H9 (cell line): ENCODE measurements at regions not wholly inside any gene's neighbourhood (a gene's known extent, or its start where the extent isn't known, plus 50 kb on each side); places are given as distances from the start of the nearest gene placed in this dataset.

Experiments used
- DNase-seq: peaks from one replicate; pipeline ENCODE4 v3.0.0-alpha.2; 2017
- H2AFZ ChIP-seq: one replicate; pipeline ENCODE4 v1.6.1; 2013; ENCODE audit warnings: mild to moderate bottlenecking, low read length, control low read depth, moderate library complexity
- H2AK5ac ChIP-seq: 2 replicates; pipeline ENCODE4 v1.6.1; 2013; ENCODE audit warnings: low read length, control low read depth, mixed read lengths; ENCODE audit not compliant: insufficient read length
- H2BK120ac ChIP-seq: one replicate; pipeline ENCODE4 v1.6.1; 2013; ENCODE audit warnings: low read depth, mild to moderate bottlenecking, low read length, control low read depth, inconsistent platforms; ENCODE audit not compliant: poor library complexity, severe bottlenecking
- H2BK12ac ChIP-seq: 2 replicates; pipeline ENCODE4 v1.6.1; 2013; ENCODE audit warnings: low read length, control low read depth, mixed read lengths, low read depth; ENCODE audit not compliant: insufficient read length
- H2BK15ac ChIP-seq: 2 replicates; pipeline ENCODE4 v1.6.1; 2013; ENCODE audit warnings: low read depth, low read length, control low read depth
- H2BK20ac ChIP-seq: one replicate; pipeline ENCODE4 v1.6.1; 2013; ENCODE audit warnings: low read depth, mild to moderate bottlenecking, low read length, control low read depth, inconsistent platforms; ENCODE audit not compliant: poor library complexity, severe bottlenecking
- H2BK5ac ChIP-seq: 2 replicates; pipeline ENCODE4 v1.6.1; 2013; ENCODE audit warnings: low read length, control low read depth, mixed read lengths; ENCODE audit not compliant: insufficient read length
- H3K14ac ChIP-seq: 2 replicates; pipeline ENCODE4 v1.6.1; 2013; ENCODE audit warnings: low read length, control low read depth; ENCODE audit not compliant: insufficient read depth
- H3K18ac ChIP-seq: 2 replicates; pipeline ENCODE4 v1.6.1; 2013; ENCODE audit warnings: low read depth, mild to moderate bottlenecking, mixed read lengths, low read length, control low read depth; ENCODE audit not compliant: insufficient read length
- H3K23ac ChIP-seq: 2 replicates; pipeline ENCODE4 v1.6.1; 2013; ENCODE audit warnings: low read length, control low read depth, mixed read lengths, low read depth; ENCODE audit not compliant: insufficient read length
- H3K23me2 ChIP-seq: 2 replicates; pipeline ENCODE4 v1.6.1; 2013; ENCODE audit warnings: low read depth, mild to moderate bottlenecking, mixed read lengths, low read length, control low read depth; ENCODE audit not compliant: insufficient read length, poor library complexity, severe bottlenecking
- H3K27ac ChIP-seq: 2 replicates; pipeline ENCODE4 v1.5.1; 2013; ENCODE audit warnings: low read length, control low read depth, mixed read lengths, low read depth; ENCODE audit not compliant: insufficient read length
- H3K27me3 ChIP-seq: 2 replicates; pipeline ENCODE4 v1.6.1; 2013; ENCODE audit warnings: low read length, control low read depth, inconsistent platforms; ENCODE audit not compliant: insufficient read depth
- H3K4ac ChIP-seq: 2 replicates; pipeline ENCODE4 v1.6.1; 2013; ENCODE audit warnings: low read depth, mild to moderate bottlenecking, control low read depth, inconsistent platforms, low read length, moderate library complexity
- H3K4me1 ChIP-seq: 2 replicates; pipeline ENCODE4 v1.6.1; 2013; ENCODE audit warnings: low read length, control low read depth, inconsistent platforms; ENCODE audit not compliant: insufficient read depth
- H3K4me2 ChIP-seq: 2 replicates; pipeline ENCODE4 v1.6.1; 2013; ENCODE audit warnings: low read length, control low read depth, mixed read lengths; ENCODE audit not compliant: insufficient read length, insufficient read depth
- H3K56ac ChIP-seq: 2 replicates; pipeline ENCODE4 v1.6.1; 2013; ENCODE audit warnings: low read depth, mild to moderate bottlenecking, mixed read lengths, low read length, control low read depth; ENCODE audit not compliant: insufficient read length
- H3K79me1 ChIP-seq: 2 replicates; pipeline ENCODE4 v1.6.1; 2013; ENCODE audit warnings: low read depth, mild to moderate bottlenecking, moderate library complexity, low read length, control low read depth, inconsistent platforms; ENCODE audit not compliant: insufficient read depth, poor library complexity, severe bottlenecking
- H3K79me2 ChIP-seq: 2 replicates; pipeline ENCODE4 v1.6.1; 2013; ENCODE audit warnings: low read length, control low read depth, inconsistent platforms; ENCODE audit not compliant: insufficient read depth
- H3K9ac ChIP-seq: 2 replicates; pipeline ENCODE4 v1.6.1; 2013; ENCODE audit warnings: low read length, control low read depth, mixed read lengths; ENCODE audit not compliant: insufficient read length; ENCODE audit errors: extremely low read depth
- H3K9me3 ChIP-seq: one replicate; pipeline ENCODE4 v1.6.1; 2013; ENCODE audit warnings: low read depth, low read length, inconsistent platforms; ENCODE audit not compliant: control insufficient read depth
- H3T11ph ChIP-seq: one replicate; pipeline ENCODE4 v1.6.1; 2013; ENCODE audit warnings: mild to moderate bottlenecking, low read length, control low read depth, inconsistent platforms
- H4K20me1 ChIP-seq: one replicate; pipeline ENCODE4 v1.6.1; 2013; ENCODE audit not compliant: control insufficient read depth, insufficient read length, insufficient read depth
- H4K5ac ChIP-seq: 2 replicates; pipeline ENCODE4 v1.6.1; 2013; ENCODE audit warnings: low read depth, mild to moderate bottlenecking, mixed read lengths, low read length, control low read depth; ENCODE audit not compliant: insufficient read length
- H4K8ac ChIP-seq: replicated peaks from 2 replicates; pipeline ENCODE4 v1.6.1; 2013; ENCODE audit warnings: low read length, control low read depth, mixed read lengths, low read depth; ENCODE audit not compliant: insufficient read length
- H4K91ac ChIP-seq: 2 replicates; pipeline ENCODE4 v1.6.1; 2013; ENCODE audit warnings: low read depth, mild to moderate bottlenecking, moderate library complexity, mixed read lengths, low read length, control low read depth; ENCODE audit not compliant: insufficient read length
- H3K27ac Mint-ChIP-seq, 3 experiments: 2 replicates in 2 of 3; 3 replicates in 1 of 3; pipeline ENCODE4 v1.8.0; 2020 to 2021; ENCODE audit warnings: mixed read lengths in 3 of 3, mild to moderate bottlenecking in 1 of 3, moderate library complexity in 1 of 3
- H3K27me3 Mint-ChIP-seq: 2 replicates; pipeline ENCODE4 v1.8.0; 2021; ENCODE audit warnings: low read depth, mild to moderate bottlenecking, moderate library complexity, mixed read lengths
- H3K36me3 Mint-ChIP-seq, 3 experiments: 2 replicates in 2 of 3; 3 replicates in 1 of 3; pipeline ENCODE4 v1.8.0; 2020 to 2021; ENCODE audit warnings: low read depth in 3 of 3, mixed read lengths in 3 of 3; ENCODE audit not compliant: insufficient read depth in 1 of 3
- H3K4me1 Mint-ChIP-seq, 2 experiments: 2 replicates each; pipeline ENCODE4 v1.8.0; 2020; ENCODE audit warnings: mixed read lengths in 2 of 2
- H3K4me3 Mint-ChIP-seq, 2 experiments: 2 replicates in 1 of 2; 3 replicates in 1 of 2; pipeline ENCODE4 v1.8.0; 2020 to 2021; ENCODE audit warnings: mild to moderate bottlenecking in 2 of 2, mixed read lengths in 2 of 2, moderate library complexity in 1 of 2
- H3K9me3 Mint-ChIP-seq, 2 experiments: 2 replicates in 1 of 2; 3 replicates in 1 of 2; pipeline ENCODE4 v1.8.0; 2020; ENCODE audit warnings: mild to moderate bottlenecking in 2 of 2, mixed read lengths in 2 of 2, moderate library complexity in 1 of 2
- CTCF ChIP-seq: fragments of 200-600 bp; sonication (generic); conservative IDR thresholded peaks from 3 replicates; pipeline ENCODE4 v1.8.0; 2021; ENCODE audit warnings: antibody characterized with exemption, mild to moderate bottlenecking
- WGBS: extraction: QIAGEN DNeasy Blood & Tissue Kit; methylation state at CpG from one replicate; pipeline ENCODE4 v1.1.7; 2013; ENCODE audit warnings: missing lambda C conversion rate, low lambda C conversion rate, mixed read lengths; ENCODE audit not compliant: insufficient read length; ENCODE audit errors: extremely low coverage; 5-methylcytosine and 5-hydroxymethylcytosine counted together

- H3K9me3 Mint-ChIP-seq: no peaks in the 10 kb centered on the region
- no peak overlapping the region for H2AFZ ChIP-seq
- H2BK20ac ChIP-seq: no peak overlapping the region
- H3K79me2 ChIP-seq: no peaks in the 10 kb centered on the region
- H3K9me3 ChIP-seq: no peaks in the 10 kb centered on the region
- H3K14ac ChIP-seq: no peak overlapping the region
- no peaks in the 10 kb centered on the region for H3K27me3 Mint-ChIP-seq
- H3K4me3 Mint-ChIP-seq: no peak overlapping the region
- no peak for DNase-seq
- H4K91ac ChIP-seq: no peak overlapping the region
- H3T11ph ChIP-seq: no peak overlapping the region
- no peaks in the 10 kb centered on the region for H3K27me3 ChIP-seq
- no peak overlapping the region for H3K23ac ChIP-seq
- no CpG with 5 or more reads among the region's 1 CpG for WGBS
- no peaks in the 10 kb centered on the region for H3K79me1 ChIP-seq
- H4K8ac ChIP-seq: no peak overlapping the region
- no peak overlapping the region for H3K27ac ChIP-seq
- H4K5ac ChIP-seq: no peak overlapping the region
- no peaks in the 10 kb centered on the region for H3K4me1 ChIP-seq
- no peak overlapping the region for H3K4ac ChIP-seq
- H2AK5ac ChIP-seq: no peak overlapping the region
- no peaks in the 10 kb centered on the region for H3K4me1 Mint-ChIP-seq
- no peak overlapping the region for H2BK120ac ChIP-seq
- H2BK15ac ChIP-seq: no peak overlapping the region
- TF ChIP-seq CTCF: no peak
- no peaks in the 10 kb centered on the region for H4K20me1 ChIP-seq
- no peak overlapping the region for H2BK5ac ChIP-seq
- H3K4me2 ChIP-seq: no peak overlapping the region
- no peak overlapping the region for H3K9ac ChIP-seq
- no peak overlapping the region for H3K27ac Mint-ChIP-seq
- no peak overlapping the region for H3K56ac ChIP-seq
- no peaks in the 10 kb centered on the region for H3K23me2 ChIP-seq
- no peak overlapping the region for H3K18ac ChIP-seq
- no peaks in the 10 kb centered on the region for H3K36me3 Mint-ChIP-seq
- H2BK12ac ChIP-seq: no peak overlapping the region
These were observed 182.2 kb upstream of the GNPDA2 start for GRCh38 chr4:44908565-44908964.
